HG03469 (cell line): ENCODE measurements at regions not wholly inside any gene's neighbourhood (a gene's known extent, or its start where the extent isn't known, plus 50 kb on each side); places are given as distances from the start of the nearest gene placed in this dataset.
A peak's percentile ranks its signal among the peaks of the same experiment; 100 is the strongest.

Source experiments
- ATAC-seq: cut with Tn5 transposase; IDR thresholded peaks from one replicate; pipeline ENCODE4 v1.9.1; 2021; ENCODE audit warnings: mild to moderate bottlenecking, moderate library complexity, moderate number of reproducible peaks; ENCODE audit not compliant: unreplicated experiment

DNA sequence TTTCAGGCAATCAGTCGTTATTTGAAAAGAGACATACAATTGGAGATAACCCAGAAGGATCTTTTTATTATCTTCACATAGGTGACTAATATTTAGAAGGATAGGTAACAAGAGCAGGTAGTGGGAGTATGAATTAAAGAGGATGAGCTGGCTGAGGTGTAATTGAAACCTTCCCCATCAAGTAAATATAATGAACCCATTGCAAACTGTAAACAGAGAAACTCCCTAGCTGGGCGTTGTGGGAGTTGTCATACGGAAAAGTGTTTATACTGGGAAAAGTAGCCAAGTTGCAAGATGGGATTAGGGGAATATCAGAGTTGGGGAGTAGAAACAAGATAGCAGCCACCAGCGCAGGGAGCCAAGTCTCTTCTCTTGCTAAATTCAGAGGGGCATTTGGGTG lies 448.4 kb downstream of the COG6 start:
- no peak for ATAC-seq

DNA sequence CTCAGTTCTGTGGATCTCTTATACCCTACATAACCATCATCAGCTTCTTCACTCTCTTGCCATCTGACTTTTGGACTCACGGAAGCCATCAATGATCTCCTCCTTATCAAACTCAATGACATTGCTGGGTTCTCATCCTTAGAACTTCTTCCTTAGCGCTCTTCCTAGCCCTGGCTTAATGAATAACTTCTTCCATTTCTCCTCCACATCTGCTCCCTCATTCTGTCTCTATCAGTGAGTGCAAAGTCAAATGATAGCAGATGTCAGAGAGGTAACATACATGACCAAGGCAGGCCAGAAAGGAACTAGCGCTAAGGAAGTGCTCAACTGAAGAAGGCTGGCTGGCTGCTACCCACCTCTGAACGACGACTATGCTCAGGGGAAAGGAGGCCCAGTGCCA lies 449.8 kb downstream of the COG6 start:
- no peak for ATAC-seq

DNA sequence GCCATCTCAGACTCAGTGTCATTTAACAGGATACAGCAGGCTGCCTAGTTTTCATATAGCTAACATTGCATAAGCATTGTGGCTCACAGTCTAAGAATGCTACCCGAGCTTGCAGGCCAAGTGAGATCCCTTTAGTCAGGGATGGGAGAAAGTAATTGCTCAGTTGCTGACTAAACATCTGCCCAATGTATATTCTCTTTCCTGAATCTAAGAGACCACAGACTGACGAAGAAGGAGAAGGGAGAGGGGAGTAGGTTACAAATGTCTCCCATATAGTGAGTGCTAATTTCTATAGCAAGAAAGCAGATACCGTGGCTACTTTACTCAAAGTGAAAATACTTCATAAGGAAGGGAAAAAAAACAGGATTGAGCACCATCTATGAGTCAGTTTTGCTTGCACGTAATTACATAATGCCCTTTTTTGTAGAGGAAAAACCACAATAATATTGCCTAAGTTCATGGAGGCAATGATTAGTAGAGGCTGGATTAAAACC lies 453.9 kb downstream of the COG6 start:
- ATAC-seq: no peak

DNA sequence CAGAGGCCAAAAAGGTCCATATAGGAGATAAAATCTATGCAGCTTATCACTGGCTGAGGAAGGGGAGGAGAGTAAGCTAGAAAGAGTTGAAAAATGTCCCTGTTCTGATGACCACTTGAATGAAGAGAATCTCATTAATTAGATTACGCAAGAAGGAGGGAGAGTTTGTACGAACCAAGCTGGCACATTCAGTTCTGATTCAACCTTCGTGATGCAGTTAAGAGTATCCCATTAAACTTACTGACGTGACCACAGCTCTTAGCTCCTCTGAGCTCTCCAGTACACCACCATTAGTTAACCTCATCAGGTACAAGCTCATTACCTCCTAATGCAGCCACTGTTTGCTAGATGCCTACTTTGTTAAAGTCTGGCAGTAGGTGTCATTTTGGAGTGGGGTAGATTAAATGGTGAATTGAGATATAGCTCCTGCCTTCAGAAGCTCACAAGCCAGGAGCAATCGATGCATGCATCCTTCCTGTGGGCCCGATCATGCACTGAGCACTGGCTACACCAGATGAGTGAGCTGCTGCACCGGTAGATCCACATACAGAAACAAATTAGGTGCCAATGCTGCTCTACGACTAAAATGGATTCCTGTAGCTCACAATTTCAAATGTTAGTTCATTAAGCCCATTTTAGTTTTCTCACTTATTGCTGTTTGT lies 458.3 kb downstream of the COG6 start:
- ATAC-seq: no peak

DNA sequence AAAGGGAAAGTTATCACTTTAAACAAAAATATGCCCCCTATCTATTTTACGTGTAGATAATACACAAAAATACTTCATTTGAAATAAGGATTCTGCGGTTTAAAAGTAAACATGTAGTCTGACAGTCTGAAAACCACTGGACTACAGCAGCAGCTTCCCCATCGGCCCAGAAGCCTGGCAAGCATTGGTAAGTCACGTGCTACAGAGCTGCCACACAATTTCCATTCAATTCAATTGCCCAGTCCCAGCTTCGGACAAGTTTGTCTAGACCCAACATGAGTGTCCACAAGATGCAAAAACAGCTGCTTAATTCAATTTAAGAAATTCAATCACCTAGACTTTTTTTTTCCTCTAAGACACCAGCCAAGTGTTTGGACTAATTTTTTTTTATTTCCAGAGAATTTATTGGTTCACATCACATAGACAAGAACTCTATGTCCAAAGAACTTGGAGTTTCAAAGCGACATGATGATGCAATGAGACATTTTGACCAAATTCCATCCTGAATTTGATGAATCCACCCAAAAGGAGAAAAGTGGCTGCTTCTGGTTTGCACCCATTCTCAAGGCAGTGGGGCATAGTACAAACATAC lies 458.9 kb downstream of the COG6 start:
- no peak for ATAC-seq

DNA sequence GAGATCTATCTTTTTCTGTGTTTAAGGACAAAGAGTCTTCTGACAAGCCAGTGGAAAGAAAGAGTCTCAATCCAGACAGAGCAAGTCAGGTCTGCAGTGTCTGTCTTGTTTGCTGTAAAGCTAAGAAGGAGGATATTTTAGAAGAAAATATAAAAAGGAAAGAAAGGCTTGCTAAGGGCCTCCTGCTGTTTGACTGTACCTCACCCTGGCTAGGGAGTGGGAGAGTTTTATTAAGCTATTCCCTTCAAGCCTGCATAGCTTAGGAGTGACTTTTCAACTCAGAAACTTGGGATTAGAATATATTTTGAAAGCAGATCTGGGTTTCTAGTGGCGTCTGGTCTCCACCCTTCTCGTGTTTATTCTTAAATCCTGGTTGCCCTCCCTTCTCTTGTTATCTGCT lies 460.0 kb downstream of the COG6 start:
- no peak for ATAC-seq

DNA sequence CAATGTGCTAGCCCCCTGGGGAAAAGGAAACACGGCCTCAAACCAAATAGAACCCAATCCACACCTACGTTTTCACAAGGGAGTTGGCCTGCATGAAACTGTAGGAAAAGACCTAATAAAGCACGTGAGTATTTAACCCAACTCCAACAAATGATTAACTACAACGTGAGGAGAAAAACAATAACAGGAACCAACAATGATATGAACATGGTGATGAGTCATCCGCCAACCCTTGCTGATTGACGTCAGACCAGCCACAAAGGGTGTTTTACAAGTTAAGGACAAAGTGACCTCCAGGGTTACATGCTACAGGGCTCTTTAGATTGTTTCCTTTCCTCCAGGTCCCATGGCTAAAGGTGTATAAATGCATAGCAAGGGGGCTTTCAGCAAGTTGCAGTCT lies 460.5 kb downstream of the COG6 start:
- peak; percentile 85 for ATAC-seq

DNA sequence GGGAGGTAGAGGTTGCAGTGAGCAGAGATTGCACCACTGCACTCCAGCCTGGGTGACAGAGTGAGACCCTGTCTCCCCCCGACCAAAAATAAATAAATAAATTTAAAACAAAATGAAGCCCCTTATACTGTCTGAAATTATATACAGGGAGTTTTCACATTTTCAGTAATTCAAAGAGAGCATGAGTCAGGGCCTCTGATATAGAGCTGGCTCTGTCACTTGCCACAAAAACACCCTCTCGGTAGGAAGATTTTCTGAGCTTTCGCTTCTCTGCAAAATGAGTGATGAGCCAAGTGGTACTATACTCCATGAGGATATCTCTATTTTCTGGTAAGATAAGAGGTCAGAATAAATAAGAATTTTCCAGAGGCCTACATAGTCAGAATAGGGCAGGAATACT lies 462.9 kb downstream of the COG6 start:
- no peak for ATAC-seq

DNA sequence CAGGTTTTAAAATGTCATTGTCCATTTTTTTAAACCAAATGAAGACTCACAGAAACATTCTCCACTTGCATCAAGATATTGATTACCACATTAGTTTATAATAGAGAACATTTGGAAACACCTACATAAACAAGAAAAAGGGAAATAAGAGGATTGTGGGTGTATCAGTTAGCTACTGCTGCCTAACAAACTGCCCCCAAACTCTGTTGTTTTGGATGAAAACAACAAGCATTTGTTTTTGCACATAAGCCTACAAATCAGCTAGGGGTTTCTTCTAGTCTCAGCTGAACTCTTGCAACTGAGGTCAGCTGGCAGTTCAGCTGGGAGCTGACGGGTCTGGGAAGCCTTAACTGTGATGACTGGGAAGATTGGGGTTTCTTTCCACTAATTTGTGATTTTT lies 464.4 kb downstream of the COG6 start:
- ATAC-seq: no peak

DNA sequence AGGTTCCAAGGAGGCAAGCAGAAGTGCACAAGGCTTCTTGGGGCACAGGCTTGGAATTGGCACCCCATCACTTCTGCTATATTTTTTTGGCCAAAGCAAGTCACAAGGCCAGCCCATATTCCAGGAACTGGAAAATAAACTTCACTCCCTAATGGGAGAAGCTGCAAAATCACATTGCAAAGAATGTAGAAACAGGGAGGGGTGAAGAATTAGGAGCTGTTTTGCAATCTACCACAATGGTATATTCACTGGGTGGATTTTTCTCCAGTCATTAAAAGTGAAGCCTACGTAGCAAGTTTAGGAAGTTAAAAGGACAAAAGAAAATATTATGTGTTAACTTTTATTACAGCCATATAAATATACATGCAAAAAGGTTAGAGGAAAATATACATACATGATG lies 464.8 kb downstream of the COG6 start:
- no peak for ATAC-seq

DNA sequence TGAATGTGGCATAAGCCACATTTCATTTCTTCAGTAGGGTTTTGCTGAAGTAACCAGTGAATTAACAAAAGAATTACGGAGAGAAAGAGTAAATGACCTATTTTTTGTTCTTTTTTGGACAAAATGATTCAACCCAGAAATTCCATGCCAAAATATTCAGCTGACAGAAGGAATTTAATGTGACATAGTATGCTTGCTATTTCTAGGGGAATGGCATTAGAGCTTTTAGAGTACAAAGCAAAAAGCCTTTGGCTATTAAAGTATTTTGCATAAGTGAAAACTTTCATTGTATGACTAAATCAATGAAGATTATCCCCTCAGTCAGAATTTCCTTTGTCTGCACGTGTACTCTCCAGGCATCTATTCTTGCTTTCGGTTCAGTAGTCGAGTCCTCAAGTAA lies 465.3 kb downstream of the COG6 start:
- no peak for ATAC-seq

DNA sequence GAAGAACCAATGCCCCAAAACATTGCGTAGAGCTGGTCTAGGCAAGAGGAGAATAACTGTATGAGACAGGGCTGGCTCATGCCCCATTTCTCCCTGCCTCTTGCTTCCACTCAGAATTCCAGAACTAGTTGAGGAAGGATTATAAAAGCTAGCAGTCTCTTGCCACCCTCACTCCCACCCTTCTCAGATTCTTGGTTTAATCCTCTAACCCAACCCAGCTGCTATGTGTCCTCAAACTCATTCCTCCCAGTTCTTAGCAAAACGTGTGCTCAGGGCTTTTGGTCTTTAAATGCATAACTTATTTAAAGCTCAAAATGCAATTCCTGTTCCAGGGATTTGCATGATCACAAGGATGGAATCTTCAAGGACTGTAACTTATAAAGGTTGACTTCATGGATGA lies 466.3 kb downstream of the COG6 start:
- ATAC-seq: no peak

DNA sequence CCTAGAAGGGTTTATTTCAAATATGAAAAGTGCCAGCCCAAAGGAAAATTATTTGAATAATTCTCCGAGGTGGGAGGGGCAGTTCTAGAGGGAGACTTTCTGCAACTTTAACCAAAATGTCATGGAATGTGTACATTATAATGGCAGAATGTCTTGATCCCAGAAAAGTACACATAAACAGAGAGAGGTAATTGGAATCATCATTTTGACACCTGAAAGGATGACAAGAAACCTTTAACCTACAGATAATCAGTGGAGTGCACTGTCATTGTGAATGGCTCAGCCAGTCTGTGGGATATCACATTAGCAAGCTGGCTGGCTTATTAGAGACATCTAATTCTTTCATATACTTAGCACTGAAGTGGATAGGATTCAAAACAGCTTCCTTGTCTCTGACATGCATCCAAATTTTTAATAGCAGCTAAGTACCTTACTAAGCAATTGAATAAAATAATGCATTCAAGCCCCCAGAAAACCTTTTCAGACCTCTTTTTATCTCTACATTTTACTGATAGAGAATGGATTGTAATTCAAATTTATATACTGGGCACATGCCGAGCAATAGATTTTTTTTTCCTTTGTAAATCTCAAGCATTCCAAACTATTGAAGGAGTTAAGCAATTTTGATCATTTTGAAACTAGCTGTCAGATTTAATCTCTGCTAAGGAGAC lies 468.6 kb downstream of the COG6 start:
- ATAC-seq: no peak

DNA sequence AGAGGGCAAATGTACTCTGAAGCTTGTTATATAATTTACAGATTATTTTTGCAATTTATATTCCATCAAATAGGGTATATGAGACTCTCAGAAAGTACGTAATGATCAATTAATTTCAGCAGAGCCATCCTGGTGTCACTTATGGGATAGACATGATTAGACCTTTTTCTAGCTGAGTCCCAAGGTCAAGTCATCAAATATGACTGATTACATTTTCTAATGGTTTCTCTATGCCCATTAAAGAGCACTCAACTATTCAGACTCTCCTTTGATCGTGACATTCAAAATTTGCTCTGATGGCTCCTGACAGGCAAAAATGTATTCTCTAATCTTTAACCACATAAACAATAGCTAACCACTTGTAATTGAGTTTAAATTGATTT lies 469.2 kb downstream of the COG6 start:
- no peak for ATAC-seq

DNA sequence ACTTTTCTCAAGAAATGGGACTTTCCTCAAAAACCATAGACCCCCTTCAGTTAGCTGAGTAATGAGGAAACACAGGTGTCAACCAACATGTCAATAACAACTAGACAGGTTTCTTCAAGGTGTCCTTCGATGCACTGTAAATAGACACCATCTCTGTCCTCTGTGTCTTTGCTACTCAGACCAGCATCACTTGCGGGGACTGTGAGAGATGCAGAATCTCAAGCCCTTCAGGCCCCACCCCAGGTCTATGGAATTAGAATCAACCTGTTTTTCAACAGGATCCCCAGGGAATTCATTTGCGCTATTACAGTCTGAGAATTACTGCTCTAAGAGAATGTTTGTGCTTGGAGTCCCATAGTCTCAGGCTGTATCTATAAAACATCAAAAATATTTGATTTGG lies 469.9 kb downstream of the COG6 start:
- ATAC-seq: no peak

DNA sequence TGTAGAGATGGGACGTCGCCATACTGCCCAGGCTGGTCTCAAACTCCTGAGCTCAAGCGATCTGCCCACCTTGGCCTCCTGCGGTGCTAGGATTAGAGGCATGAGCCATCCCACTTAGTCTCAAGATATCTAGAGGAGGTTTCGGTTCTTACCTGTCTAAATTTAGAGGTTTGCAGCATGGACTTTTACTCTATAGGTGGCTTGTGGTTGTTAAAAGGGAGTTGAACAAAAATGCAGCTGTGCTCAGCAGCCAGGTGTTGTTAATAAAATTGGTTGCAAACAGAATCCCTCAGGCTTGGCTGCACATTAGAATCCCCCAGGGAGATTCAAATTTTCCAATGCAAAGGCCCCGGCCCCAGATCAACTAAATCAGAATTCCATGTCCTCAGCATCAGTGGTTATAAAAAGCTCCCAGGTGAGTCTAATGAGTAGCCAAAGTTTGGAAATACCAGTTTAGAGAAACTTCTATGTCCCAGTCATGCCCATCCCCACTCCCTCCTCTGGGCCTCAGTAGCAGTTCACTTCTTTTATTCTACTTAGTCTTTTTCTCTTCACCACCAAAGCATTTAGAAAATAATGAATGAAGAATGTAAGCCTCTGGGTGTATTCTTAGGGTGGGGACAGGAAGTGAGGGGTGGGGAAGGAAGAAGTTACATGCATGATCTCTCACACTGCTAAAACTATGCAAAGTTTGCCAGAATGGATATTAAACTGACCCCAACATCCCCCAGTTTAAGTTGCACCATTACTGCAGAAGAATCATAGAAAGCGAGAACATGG lies 471.0 kb downstream of the COG6 start:
- ATAC-seq: no peak

DNA sequence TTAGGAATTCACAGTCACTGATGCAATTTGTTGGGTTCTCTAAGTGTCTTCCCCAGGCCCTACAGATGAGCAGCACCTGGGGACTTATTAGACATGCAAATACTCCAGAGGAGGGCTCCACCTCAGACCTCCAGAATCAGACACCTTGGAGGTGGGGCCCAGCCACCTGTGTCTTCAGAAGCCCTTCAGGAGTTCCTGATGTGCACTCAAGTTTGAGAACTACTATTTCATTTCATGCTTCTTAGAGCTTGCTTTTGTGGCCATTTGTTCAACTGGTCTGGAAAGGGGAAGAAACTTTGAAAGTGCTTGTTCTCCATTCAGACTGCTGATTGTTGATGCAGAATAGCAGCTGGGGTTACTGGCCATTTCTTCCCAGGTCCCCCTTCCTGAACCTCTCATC lies 472.0 kb downstream of the COG6 start:
- no peak for ATAC-seq

DNA sequence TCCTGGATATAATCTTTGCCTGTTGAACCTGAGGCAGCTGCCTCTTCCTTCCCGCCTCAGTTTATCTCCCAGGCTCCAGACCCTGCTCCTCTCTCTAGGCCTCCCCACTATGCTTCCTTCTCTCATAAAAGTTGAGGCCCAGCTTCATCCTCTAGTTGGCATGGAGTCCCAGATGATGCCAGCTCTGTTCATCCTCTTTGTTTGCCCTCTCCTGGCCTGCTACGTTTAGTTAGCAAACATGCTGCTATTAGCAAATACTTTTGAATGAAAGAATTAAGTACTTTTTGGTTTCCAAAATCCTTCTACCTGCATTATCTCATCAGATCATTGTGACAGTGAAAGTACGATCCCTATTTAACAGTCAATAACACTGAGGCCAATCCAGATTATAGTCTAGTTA lies 472.5 kb downstream of the COG6 start:
- ATAC-seq: no peak

DNA sequence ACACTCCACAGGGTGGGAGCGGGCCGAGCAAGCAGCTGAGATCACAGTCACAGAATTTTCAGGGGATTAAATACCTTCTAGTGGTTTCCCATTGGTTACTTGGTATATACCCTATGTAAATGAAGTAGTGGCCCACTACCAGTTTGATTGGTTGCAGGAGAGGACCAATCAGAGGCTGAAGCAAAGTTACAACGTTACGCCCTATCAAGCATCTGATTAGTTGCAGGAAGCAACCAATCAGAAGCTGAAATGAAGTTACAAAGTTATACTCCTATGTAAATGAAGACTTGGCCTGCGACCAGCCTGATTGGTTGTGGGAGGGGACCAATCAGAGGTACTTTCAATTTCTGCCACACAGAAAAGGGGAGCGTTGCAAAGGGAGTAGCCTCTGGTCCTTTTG lies 474.0 kb downstream of the COG6 start:
- ATAC-seq: no peak

DNA sequence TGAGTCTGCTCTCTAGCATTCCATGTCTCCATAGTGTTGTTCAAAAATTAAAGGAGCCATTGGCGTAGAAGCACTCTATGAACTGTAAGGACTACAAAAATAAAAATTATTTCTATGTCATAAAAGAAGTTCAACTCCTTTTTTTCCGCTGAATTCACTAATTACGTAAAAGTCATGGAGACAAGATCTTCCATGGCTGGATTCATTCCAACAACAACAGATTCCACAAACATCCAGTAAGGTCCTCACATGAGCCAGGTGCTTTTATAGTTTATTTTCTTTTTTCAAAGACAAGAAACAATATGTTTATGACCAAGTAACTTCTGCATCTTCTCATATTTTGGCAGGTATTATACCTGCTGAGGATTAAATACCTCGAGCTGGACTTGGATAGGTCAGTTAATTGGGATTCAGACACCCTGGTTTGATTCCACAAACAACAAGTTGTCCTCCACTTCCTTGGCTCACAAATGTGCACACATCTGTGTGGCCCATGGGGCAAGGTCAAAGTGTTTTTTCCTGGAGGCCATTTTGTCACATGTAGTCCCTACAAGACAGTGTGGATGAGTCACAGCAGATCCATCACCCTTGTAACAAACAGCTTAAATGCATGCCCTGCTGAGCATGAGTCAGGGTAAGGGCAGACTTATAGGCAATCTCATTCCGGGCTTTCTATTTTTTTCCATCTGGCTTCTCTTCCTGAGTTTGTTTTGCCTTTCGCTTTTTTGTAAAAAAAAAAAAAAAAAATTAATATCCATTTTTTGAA lies 475.6 kb downstream of the COG6 start:
- no peak for ATAC-seq

DNA sequence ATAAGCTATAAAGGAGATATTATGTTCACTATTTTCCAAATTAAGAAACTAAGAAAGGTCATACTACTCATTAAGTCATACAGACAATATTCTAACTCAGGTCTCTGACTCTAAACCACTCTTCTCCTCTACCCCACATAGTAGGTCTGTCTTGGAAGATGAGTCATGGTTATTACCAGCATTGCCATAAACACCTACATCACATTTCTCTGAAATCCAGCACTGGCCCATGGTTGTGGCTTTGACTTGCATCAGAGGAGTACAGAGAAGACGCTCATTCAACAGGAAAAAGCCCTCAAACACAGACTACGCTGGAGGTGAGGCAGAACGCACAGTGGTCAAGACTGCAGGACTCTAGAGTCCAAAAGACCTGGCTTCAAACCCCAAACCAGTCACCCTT lies 476.8 kb downstream of the COG6 start:
- ATAC-seq: no peak
